Mammary epithelial cell (primary cell): ENCODE measurements at regions not wholly inside any gene's neighbourhood (a gene's known extent, or its start where the extent isn't known, plus 50 kb on each side); places are given as distances from the start of the nearest gene placed in this dataset.

ENCODE experiments used
- EZH2 ChIP-seq: IDR thresholded peaks from 2 replicates; pipeline ENCODE4 v1.6.1; 2012; ENCODE audit warnings: low read length, inconsistent platforms, borderline replicate concordance
- TF ChIP-seq, protein P1 (sequence below), 2 donors: IDR thresholded peaks in 1 of 2; conservative IDR thresholded peaks in 1 of 2; 2 replicates each; pipeline ENCODE4 v1.5.1; 2011 to 2012; ENCODE audit warnings: inconsistent platforms in 2 of 2, low read length in 2 of 2, mild to moderate bottlenecking in 2 of 2, control low read depth in 1 of 2, low read depth in 1 of 2; ENCODE audit not compliant: insufficient read depth in 1 of 2; ENCODE audit errors: extremely low read depth in 1 of 2

DNA sequence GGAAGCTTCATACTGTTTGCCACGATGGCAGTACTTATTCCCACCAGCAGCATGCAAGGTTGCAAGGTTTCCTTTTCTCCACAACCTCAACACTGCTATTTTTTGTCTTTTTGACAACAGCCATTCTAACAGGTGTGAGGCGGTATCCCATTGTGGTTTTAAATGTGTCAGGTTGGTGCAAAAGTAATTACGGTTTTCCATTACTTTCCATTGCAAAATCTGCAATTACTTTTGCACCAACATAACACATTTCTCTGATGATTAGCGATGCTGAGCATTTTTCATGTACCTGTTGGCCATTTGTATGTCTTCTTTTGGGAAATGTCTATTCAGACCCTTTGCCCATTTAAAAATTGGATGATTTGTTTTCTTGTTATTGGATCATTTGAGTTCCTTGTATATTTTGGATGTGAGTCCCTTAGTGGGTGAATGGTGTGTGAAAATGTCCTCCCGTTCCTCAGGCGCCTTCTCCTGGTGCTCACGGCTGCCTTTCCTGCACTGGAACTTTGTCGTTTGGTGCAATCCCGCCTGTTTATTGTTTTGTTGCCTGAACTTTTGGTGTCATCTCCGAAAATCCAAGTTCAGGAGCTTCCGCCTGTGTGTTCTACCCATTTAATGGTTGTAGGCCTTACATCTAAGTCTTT is 213.6 kb downstream of the KIF26A start:
- TF ChIP-seq, protein P1, sequence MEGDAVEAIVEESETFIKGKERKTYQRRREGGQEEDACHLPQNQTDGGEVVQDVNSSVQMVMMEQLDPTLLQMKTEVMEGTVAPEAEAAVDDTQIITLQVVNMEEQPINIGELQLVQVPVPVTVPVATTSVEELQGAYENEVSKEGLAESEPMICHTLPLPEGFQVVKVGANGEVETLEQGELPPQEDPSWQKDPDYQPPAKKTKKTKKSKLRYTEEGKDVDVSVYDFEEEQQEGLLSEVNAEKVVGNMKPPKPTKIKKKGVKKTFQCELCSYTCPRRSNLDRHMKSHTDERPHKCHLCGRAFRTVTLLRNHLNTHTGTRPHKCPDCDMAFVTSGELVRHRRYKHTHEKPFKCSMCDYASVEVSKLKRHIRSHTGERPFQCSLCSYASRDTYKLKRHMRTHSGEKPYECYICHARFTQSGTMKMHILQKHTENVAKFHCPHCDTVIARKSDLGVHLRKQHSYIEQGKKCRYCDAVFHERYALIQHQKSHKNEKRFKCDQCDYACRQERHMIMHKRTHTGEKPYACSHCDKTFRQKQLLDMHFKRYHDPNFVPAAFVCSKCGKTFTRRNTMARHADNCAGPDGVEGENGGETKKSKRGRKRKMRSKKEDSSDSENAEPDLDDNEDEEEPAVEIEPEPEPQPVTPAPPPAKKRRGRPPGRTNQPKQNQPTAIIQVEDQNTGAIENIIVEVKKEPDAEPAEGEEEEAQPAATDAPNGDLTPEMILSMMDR (conservative IDR thresholded peaks at IDR 0.05 in 1 of 2, IDR thresholded peaks at IDR 0.05 in 1 of 2; ENCODE audit: extremely low read depth in 1 of 2, insufficient read depth in 1 of 2, low read depth in 1 of 2, low read length in 2 of 2) = no peak
- no peak for TF ChIP-seq EZH2
